Vagina (tissue), 2 donors: ENCODE measurements at regions not wholly inside any gene's neighbourhood (a gene's known extent, or its start where the extent isn't known, plus 50 kb on each side); places are given as distances from the start of the nearest gene placed in this dataset.
"Not testable (repeated sequence)": the region's sequence is repeated elsewhere in the genome, so short reads cannot be mapped to it uniquely, and the experiment has no call there.

Experiments
- CTCF ChIP-seq, 3 experiments: fragments of 450-650 bp in 2 of 3; fragments of 200-600 bp in 1 of 3; sonication (generic) in 1 of 3; IDR thresholded peaks; one replicate each; pipeline ENCODE4 v1.5.1; 2017 to 2019; ENCODE audit warnings: antibody characterized with exemption in 3 of 3, mild to moderate bottlenecking in 2 of 3, moderate library complexity in 2 of 3
- POLR2A ChIP-seq, 2 donors: fragments of 450-650 bp; IDR thresholded peaks; one replicate each; pipeline ENCODE4 v1.6.1; 2017; ENCODE audit warnings: antibody characterized with exemption in 2 of 2, mild to moderate bottlenecking in 2 of 2, moderate library complexity in 2 of 2
- POLR2AphosphoS5 ChIP-seq, 2 donors: sonication (generic); formaldehyde crosslinking; IDR thresholded peaks; one replicate each; pipeline ENCODE4 v1.9.0; 2017; ENCODE audit warnings: antibody characterized with exemption in 2 of 2, mild to moderate bottlenecking in 2 of 2, low read depth in 1 of 2; ENCODE audit not compliant: insufficient read depth in 1 of 2

- not testable (repeated sequence) for TF ChIP-seq CTCF (IDR thresholded peaks at IDR 0.05); POLR2AphosphoS5 (IDR thresholded peaks at IDR 0.05; ENCODE audit: insufficient read depth in 1 of 2, low read depth in 1 of 2); POLR2A (IDR thresholded peaks at IDR 0.05)
Measured at GRCh38 chr15:32516954-32517353, 61.5 kb upstream of the GOLGA8O start.
